ENCODE measurements at regions not wholly inside any gene's neighbourhood (a gene's known extent, or its start where the extent isn't known, plus 50 kb on each side); places are given as distances from the start of the nearest gene placed in this dataset.

- TF ChIP-seq EZH2 (IDR thresholded peaks at IDR 0.05) (no peak), POLR2AphosphoS5 (IDR thresholded peaks at IDR 0.05; ENCODE audit: borderline replicate concordance, low read depth, low read length) (no peak)
These were observed 190.3 kb downstream of the TENT5A start for GRCh38 chr6:81562169-81562568.
